ENCODE measurements at regions not wholly inside any gene's neighbourhood (a gene's known extent, or its start where the extent isn't known, plus 50 kb on each side); places are given as distances from the start of the nearest gene placed in this dataset.

- Mint-ChIP-seq H3K27ac (no peak overlapping the region), H3K4me3 (no peak overlapping the region), H3K4me1 (peaks cover 0 to 1% (median 0%) of the 10 kb centered on the region in 4 donors), H3K27me3 (peaks cover 0 to 9% (median 0%) of the 10 kb centered on the region in 5 donors), H3K9me3 (peaks cover 0 to 11% (median 1%) of the 10 kb centered on the region in 9 donors), H3K36me3 (no peaks in the 10 kb centered on the region)
- no peak for ATAC-seq
- POLR2A ChIA-PET, result no interaction called here
- DNase-seq, result no peak
These were observed 181.7 kb downstream of the GBA3 start for GRCh38 chr4:22874334-22874912.

- POLR2A ChIA-PET, result no interaction called here
These were observed 181.2 kb downstream of the GBA3 start for GRCh38 chr4:22873899-22874298.

GRCh38 chr4:22870847-22871449, 178.2 kb downstream of the GBA3 start:
- Mint-ChIP-seq H3K36me3 (no peaks in the 10 kb centered on the region), H3K9me3 (peaks cover 0 to 19% (median 0%) of the 10 kb centered on the region in 9 donors), H3K4me1 (peaks cover 0 to 1% (median 0%) of the 10 kb centered on the region in 4 donors), H3K27ac (no peak overlapping the region), H3K4me3 (no peak overlapping the region), H3K27me3 (peaks cover 0 to 5% (median 0%) of the 10 kb centered on the region in 5 donors)
- POLR2A ChIA-PET, result no interaction called here
- DNase-seq, result no peak
- no peak for ATAC-seq

More at GRCh38 chr4:22873899-22874298, 181.2 kb downstream of the GBA3 start:
- Mint-ChIP-seq H3K9me3 (peaks cover 0 to 11% (median 2%) of the 10 kb centered on the region in 9 donors), H3K27me3 (peaks cover 0 to 9% (median 0%) of the 10 kb centered on the region in 5 donors), H3K27ac (no peak overlapping the region), H3K4me3 (no peak overlapping the region), H3K36me3 (no peaks in the 10 kb centered on the region), H3K4me1 (peaks cover 0 to 1% (median 0%) of the 10 kb centered on the region in 4 donors)
- no peak for ATAC-seq
- no peak for DNase-seq

- DNase-seq, result no peak
- POLR2A ChIA-PET, result no interaction called here
- Mint-ChIP-seq H3K27me3 (peaks cover 0 to 3% (median 0%) of the 10 kb centered on the region in 5 donors), H3K27ac (no peak overlapping the region), H3K36me3 (no peaks in the 10 kb centered on the region), H3K4me3 (no peak overlapping the region), H3K4me1 (peaks cover 0 to 1% (median 0%) of the 10 kb centered on the region in 4 donors), H3K9me3 (peaks cover 0 to 10% (median 2%) of the 10 kb centered on the region in 9 donors)
- no peak for ATAC-seq
These were observed 176.5 kb downstream of the GBA3 start for GRCh38 chr4:22869235-22869634.

Data from naive thymus-derived CD8-positive, alpha-beta T cell (primary cell).